Gastrocnemius medialis (tissue), 4 donors: ENCODE measurements at regions not wholly inside any gene's neighbourhood (a gene's known extent, or its start where the extent isn't known, plus 50 kb on each side); places are given as distances from the start of the nearest gene placed in this dataset.

Source experiments
- ATAC-seq, 2 donors: fragments of 150-250 bp; one replicate each; pipeline ENCODE4 v1.9.1; 2016
- DNase-seq, 2 donors: peaks; one replicate each; pipeline ENCODE4 v3.0.0-alpha.2; 2019
- H3K27ac ChIP-seq, 4 donors: fragments of 200-600 bp; sonication (generic); 1 replicate in 1 of 4; 2 replicates in 3 of 4; pipeline ENCODE4 v1.5.1; 2016 to 2018; ENCODE audit warnings: mild to moderate bottlenecking in 2 of 4, moderate library complexity in 1 of 4
- H3K27me3 ChIP-seq, 3 donors: fragments of 200-600 bp; sonication (generic) in 2 of 3; 1 replicate in 1 of 3; 2 replicates in 2 of 3; pipeline versions ENCODE4 v1.5.1 to v1.6.0; 2016 to 2019; ENCODE audit warnings: mild to moderate bottlenecking in 1 of 3, moderate library complexity in 1 of 3
- H3K36me3 ChIP-seq, 2 donors: fragments of 200-600 bp; sonication (generic) in 1 of 2; one replicate each; pipeline ENCODE4 v1.5.1; 2017 to 2018
- H3K4me1 ChIP-seq, 2 donors: fragments of 200-600 bp; sonication (generic) in 1 of 2; one replicate each; pipeline ENCODE4 v1.5.1; 2016 to 2017; ENCODE audit warnings: mild to moderate bottlenecking in 2 of 2
- H3K4me3 ChIP-seq, 4 donors: fragments of 200-600 bp; sonication (generic) in 3 of 4; 1 replicate in 1 of 4; 2 replicates in 3 of 4; pipeline ENCODE4 v1.5.1; 2016 to 2019; ENCODE audit warnings: mild to moderate bottlenecking in 2 of 4
- H3K9me3 ChIP-seq, 3 donors: fragments of 200-600 bp; sonication (generic) in 2 of 3; 1 replicate in 1 of 3; 2 replicates in 2 of 3; pipeline ENCODE4 v1.5.1; 2016 to 2019
- CTCF ChIP-seq, 5 experiments: fragments of 450-650 bp in 3 of 5; fragments of 200-600 bp in 2 of 5; sonication (generic) in 2 of 5; IDR thresholded peaks in 4 of 5; conservative IDR thresholded peaks in 1 of 5; 1 replicate in 4 of 5; 2 replicates in 1 of 5; pipeline ENCODE4 v1.5.1; 2016 to 2019; ENCODE audit warnings: antibody characterized with exemption in 5 of 5, mild to moderate bottlenecking in 3 of 5, moderate library complexity in 3 of 5
- POLR2A ChIP-seq, 2 donors: fragments of 450-650 bp; IDR thresholded peaks; one replicate each; pipeline ENCODE4 v1.6.1; 2017; ENCODE audit warnings: antibody characterized with exemption in 2 of 2, mild to moderate bottlenecking in 2 of 2, moderate library complexity in 2 of 2
- in situ Hi-C, 4 donors: fragments of 200-750 bp; cut with MboI; loops; one replicate each; pipeline versions ENCODE4 v1.15.0 to v1.8.0; 2017; ENCODE audit warnings: low sequenced_read_pairs in 4 of 4
- intact Hi-C: fragments of 100-400 bp; cut with DNase I; formaldehyde crosslinking; loops from one replicate; pipeline ENCODE4 v1.15.1; 2023; ENCODE audit warnings: low total_unique reads

DNA sequence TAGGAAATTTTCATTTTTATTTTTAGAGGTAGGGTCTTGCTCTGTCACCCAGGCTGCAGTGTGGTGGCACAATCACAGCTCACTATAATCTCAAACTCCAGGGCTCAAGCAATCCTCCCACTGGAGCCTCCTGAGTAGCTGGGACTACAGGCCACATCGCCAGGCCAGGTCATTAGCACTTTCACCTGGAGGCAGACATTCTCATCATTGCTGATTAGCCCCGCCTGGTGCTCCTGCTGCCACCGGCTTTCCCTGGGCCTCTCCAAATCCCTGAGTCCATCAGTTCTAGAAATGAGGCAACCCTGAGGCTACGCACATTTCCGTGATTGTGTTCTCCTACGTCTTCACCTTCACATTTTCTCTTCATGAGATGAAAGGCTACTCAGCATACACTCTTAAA lies 607.7 kb upstream of the NRSN1 start:
- Histone ChIP-seq H3K36me3 (no peaks in the 10 kb centered on the region), H3K27ac (no peak overlapping the region), H3K27me3 (no peaks in the 10 kb centered on the region), H3K4me1 (no peaks in the 10 kb centered on the region), H3K4me3 (no peak overlapping the region), H3K9me3 (no peaks in the 10 kb centered on the region)
- no peak for TF ChIP-seq POLR2A (IDR thresholded peaks at IDR 0.05)
- no peak for TF ChIP-seq CTCF (IDR thresholded peaks at IDR 0.05 in 4 of 5, conservative IDR thresholded peaks at IDR 0.05 in 1 of 5)
- no peak for ATAC-seq
- no peak for DNase-seq
- in situ Hi-C loops (no loop called here), intact Hi-C loops (no loop called here)

DNA sequence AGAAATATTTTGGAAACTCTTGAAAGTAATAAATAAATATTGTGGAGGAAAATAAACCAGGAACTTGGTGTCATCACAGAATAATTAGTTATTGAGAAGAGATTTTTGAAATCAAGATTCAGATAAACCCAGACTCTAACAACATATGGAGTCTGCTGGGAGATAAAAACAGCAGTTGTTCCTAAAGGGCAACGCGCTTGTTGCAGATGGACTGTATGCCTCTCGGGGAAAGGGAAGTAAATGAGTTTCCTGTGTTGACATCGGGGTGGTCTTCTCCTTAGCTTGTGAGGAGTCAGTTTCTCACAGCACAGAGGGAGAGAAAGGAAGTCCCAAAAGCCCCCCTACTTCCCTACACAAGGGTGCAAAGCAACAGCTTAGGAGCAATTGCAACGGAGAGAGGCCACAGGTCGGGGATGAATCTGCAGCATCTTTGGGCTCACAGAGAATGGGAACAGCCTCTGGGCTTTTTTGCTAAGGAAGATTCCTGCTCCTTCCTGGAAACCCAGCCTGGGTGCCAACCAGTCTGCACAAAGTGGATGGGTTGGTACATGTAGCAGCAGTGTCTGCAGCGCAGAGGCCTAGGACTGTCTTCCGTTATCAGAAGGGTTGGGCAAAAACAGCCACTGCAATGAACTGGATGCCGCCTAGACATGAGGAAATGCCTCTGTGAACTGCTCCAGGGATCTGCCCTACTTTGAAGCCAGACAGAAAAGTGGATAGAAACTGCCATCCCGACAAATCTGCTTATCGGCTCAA lies 603.0 kb upstream of the NRSN1 start:
- Histone ChIP-seq H3K27ac (no peak overlapping the region), H3K36me3 (no peaks in the 10 kb centered on the region), H3K9me3 (no peaks in the 10 kb centered on the region), H3K27me3 (no peaks in the 10 kb centered on the region), H3K4me1 (no peaks in the 10 kb centered on the region), H3K4me3 (no peak overlapping the region)
- TF ChIP-seq POLR2A (IDR thresholded peaks at IDR 0.05) = no peak
- TF ChIP-seq CTCF (IDR thresholded peaks at IDR 0.05 in 4 of 5, conservative IDR thresholded peaks at IDR 0.05 in 1 of 5) = no peak
- no peak for ATAC-seq
- DNase-seq = no peak
- intact Hi-C loops (no loop called here), in situ Hi-C loops (no loop called here)

DNA sequence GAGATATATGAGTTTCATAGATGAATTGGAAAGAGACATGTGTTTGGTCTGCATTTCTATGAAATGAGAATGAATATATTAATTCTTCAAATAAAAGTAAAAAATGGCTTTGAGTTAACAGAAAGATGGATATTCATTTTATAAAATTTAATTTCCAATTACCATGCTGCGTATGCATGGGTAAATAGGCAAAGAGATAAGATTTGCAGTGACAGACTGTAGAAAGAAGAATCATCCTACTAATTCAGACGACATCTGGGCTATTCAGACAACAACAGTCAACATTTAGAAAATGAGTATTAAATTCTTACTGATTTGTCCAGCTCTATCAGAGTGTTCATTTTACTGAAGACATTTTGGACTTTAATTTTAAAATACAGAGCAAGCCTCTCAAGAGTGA lies 602.2 kb upstream of the NRSN1 start:
- in situ Hi-C loops (no loop called here), intact Hi-C loops (no loop called here)
- Histone ChIP-seq H3K9me3 (no peaks in the 10 kb centered on the region), H3K4me1 (no peaks in the 10 kb centered on the region), H3K27me3 (no peaks in the 10 kb centered on the region), H3K36me3 (no peaks in the 10 kb centered on the region), H3K4me3 (no peak overlapping the region), H3K27ac (no peak overlapping the region)
- TF ChIP-seq POLR2A (IDR thresholded peaks at IDR 0.05) (no peak), CTCF (IDR thresholded peaks at IDR 0.05 in 4 of 5, conservative IDR thresholded peaks at IDR 0.05 in 1 of 5) (no peak)
- DNase-seq (no peak), ATAC-seq (no peak)

DNA sequence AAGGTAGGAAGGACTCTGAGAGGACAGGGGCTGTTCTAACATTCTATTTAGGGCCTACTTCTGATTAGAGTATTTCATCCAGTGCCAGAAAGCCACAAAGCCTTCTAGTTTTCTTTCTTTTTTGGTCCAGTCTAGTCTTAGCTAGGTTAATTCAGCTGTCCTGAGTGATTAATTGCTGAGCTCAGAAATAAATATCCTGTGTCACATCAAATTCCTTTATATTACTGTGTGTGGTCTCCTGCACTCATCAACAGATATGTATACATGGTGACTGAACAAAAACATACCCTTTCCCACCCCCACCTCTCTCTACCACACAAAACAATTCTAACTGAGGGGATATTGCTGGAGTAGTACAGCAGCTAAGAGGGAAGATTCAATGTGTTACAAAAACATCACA lies 601.5 kb upstream of the NRSN1 start:
- no peak overlapping the region for H3K27ac ChIP-seq
- no peaks in the 10 kb centered on the region for H3K4me1 ChIP-seq
- no peaks in the 10 kb centered on the region for H3K27me3 ChIP-seq
- no peaks in the 10 kb centered on the region for H3K9me3 ChIP-seq
- no peaks in the 10 kb centered on the region for H3K36me3 ChIP-seq
- H3K4me3 ChIP-seq = no peak overlapping the region
- ATAC-seq (no peak), DNase-seq (no peak)
- TF ChIP-seq POLR2A (IDR thresholded peaks at IDR 0.05) (no peak), CTCF (IDR thresholded peaks at IDR 0.05 in 4 of 5, conservative IDR thresholded peaks at IDR 0.05 in 1 of 5) (no peak)
- intact Hi-C loops (no loop called here), in situ Hi-C loops (no loop called here)

DNA sequence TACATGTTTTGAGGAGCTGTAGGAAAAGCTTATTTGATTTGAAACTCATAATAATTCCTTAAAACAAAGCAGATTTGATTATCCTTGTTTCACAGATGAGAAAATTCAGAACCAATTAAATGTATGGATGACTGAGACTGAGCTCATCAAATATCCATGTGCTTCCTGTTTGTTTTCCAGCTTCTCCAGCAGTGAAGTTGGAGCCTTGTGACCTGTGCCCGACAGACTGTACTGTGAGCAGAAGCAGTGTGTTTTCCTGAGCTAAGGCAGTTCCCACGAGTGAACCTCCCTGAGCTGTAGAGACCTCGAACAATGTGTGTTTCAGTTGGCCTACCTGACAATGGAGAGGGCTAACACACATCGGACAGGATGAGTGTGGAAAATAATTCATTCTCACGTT lies 599.5 kb upstream of the NRSN1 start:
- no peaks in the 10 kb centered on the region for H3K4me1 ChIP-seq
- DNase-seq = no peak
- in situ Hi-C loops (no loop called here), intact Hi-C loops (no loop called here)
- no peaks in the 10 kb centered on the region for H3K9me3 ChIP-seq
- no peaks in the 10 kb centered on the region for H3K36me3 ChIP-seq
- H3K27ac ChIP-seq = no peak overlapping the region
- no peaks in the 10 kb centered on the region for H3K27me3 ChIP-seq
- no peak overlapping the region for H3K4me3 ChIP-seq
- ATAC-seq = no peak
- TF ChIP-seq POLR2A (IDR thresholded peaks at IDR 0.05) (no peak), CTCF (IDR thresholded peaks at IDR 0.05 in 4 of 5, conservative IDR thresholded peaks at IDR 0.05 in 1 of 5) (no peak)
